ENCODE measurements at regions not wholly inside any gene's neighbourhood (a gene's known extent, or its start where the extent isn't known, plus 50 kb on each side); places are given as distances from the start of the nearest gene placed in this dataset.
A peak's percentile ranks its signal among the peaks of the same experiment; 100 is the strongest.
"Not testable (repeated sequence)": the region's sequence is repeated elsewhere in the genome, so short reads cannot be mapped to it uniquely, and the experiment has no call there.

GRCh38 chr3:198147993-198148392 is 188.0 kb downstream of the LMLN start:
- DNase-seq (ENCODE audit: low spot score) = not testable (repeated sequence)

GRCh38 chr3:198149904-198150303 is 189.9 kb downstream of the LMLN start:
- DNase-seq (ENCODE audit: low spot score) = not testable (repeated sequence)

- not testable (repeated sequence) for DNase-seq (ENCODE audit: low spot score)
Measured at GRCh38 chr3:198151867-198152266, 191.8 kb downstream of the LMLN start.

- not testable (repeated sequence) for DNase-seq (ENCODE audit: low spot score)
Measured at GRCh38 chr3:198155771-198156170, 195.8 kb downstream of the LMLN start.

GRCh38 chr3:198157231-198157868 is 197.3 kb downstream of the LMLN start:
- DNase-seq (ENCODE audit: low spot score) = not testable (repeated sequence)

- not testable (repeated sequence) for DNase-seq (ENCODE audit: low spot score)
Measured at GRCh38 chr3:198158007-198158406, 198.0 kb downstream of the LMLN start.

GRCh38 chr3:198167339-198168039 is 207.5 kb downstream of the LMLN start:
- DNase-seq (ENCODE audit: low spot score) = peak; percentile 21

- DNase-seq (ENCODE audit: low spot score) = not testable (repeated sequence)
Measured at GRCh38 chr3:198170781-198171180, 210.8 kb downstream of the LMLN start.

GRCh38 chr3:198173080-198173479 is 213.1 kb downstream of the LMLN start:
- not testable (repeated sequence) for DNase-seq (ENCODE audit: low spot score)

GRCh38 chr3:198173929-198174574 is 214.0 kb downstream of the LMLN start:
- DNase-seq (ENCODE audit: low spot score) = not testable (repeated sequence)

Data from kidney tubule cell (primary cell).